ENCODE measurements at regions not wholly inside any gene's neighbourhood (a gene's known extent, or its start where the extent isn't known, plus 50 kb on each side); places are given as distances from the start of the nearest gene placed in this dataset.

DNA sequence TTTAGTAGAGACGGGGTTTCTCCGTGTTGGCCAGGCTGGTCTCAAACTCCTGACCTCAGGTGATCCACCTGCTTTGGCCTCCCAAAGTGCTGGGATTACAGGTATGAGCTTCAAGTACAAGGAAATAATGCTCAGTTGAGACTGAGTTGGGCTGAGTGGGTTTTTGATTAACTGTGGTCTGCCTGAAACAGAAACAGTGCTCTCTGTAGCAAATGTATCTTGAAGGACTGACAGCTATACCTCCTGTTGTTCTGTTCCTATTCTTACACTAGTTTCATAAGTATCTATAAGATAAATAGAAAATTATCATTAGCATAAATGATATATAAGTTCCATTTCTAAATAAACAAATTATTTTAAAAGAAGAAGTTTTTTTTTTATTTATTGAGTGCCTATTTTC, 142.8 kb upstream of the PTPRK start:
- FAIRE-seq: no peak

- no peak for FAIRE-seq
Observed at GRCh38 chr6:128659878-128660622, 139.7 kb upstream of the PTPRK start.

GRCh38 chr6:128659276-128659675, 138.9 kb upstream of the PTPRK start:
- no peak for FAIRE-seq

GRCh38 chr6:128657181-128657580, 136.8 kb upstream of the PTPRK start:
- FAIRE-seq: no peak

DNA sequence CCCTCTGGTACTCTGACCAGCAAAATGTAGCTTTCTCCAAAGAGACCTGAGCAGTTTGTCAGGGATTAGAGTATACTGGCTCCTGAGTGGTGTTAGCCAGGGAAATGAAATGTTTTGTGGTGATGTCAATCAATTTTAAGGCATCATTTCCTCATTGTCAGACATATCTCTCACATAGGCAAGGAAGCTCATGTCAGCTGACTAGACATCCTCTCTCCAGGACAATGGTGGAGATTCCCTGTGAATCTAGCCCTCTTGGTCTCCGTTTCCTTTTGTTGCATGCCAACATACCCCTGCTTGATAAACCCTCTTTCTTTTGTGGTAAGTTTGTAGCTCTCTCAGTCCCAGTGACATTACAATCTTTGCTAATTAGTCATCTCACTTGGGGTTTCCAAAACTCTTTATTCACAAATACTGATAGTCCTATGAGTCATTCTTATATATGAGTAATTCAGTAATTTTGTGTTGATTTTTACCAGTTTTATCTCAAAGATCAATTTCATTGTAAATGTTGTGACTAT, 135.6 kb upstream of the PTPRK start:
- FAIRE-seq: peak; percentile 83

GRCh38 chr6:128648022-128648598, 127.7 kb upstream of the PTPRK start:
- no peak for FAIRE-seq

GRCh38 chr6:128642132-128642531, 121.7 kb upstream of the PTPRK start:
- FAIRE-seq: no peak

- no peak for FAIRE-seq
Observed at GRCh38 chr6:128641703-128642102, 121.3 kb upstream of the PTPRK start.

- FAIRE-seq: no peak
Observed at GRCh38 chr6:128638817-128639216, 118.4 kb upstream of the PTPRK start.

DNA sequence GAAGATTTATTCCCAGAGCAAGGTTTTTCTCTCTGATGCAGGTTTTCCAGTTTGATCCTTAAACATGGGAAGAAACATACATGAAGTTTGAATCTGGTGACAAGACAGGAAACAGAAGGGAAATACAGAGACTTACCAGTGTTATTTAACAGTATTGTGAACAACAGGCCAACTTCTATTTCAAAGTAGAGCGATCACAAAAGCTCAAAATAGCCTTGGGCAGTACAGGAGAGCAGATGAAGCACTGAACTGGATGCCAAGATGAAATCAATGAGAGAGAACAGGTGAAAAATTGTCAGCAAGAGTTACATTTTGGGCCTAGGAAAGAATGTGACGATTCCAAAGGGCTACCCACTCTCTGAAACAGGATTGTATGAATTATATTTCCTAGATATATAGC, 114.8 kb upstream of the PTPRK start:
- FAIRE-seq: no peak

GRCh38 chr6:128632131-128632530, 111.7 kb upstream of the PTPRK start:
- FAIRE-seq: no peak

GRCh38 chr6:128631031-128631430, 110.6 kb upstream of the PTPRK start:
- no peak for FAIRE-seq

- FAIRE-seq: no peak
Observed at GRCh38 chr6:128630213-128630612, 109.8 kb upstream of the PTPRK start.

- no peak for FAIRE-seq
Observed at GRCh38 chr6:128617285-128617684, 96.9 kb upstream of the PTPRK start.

DNA sequence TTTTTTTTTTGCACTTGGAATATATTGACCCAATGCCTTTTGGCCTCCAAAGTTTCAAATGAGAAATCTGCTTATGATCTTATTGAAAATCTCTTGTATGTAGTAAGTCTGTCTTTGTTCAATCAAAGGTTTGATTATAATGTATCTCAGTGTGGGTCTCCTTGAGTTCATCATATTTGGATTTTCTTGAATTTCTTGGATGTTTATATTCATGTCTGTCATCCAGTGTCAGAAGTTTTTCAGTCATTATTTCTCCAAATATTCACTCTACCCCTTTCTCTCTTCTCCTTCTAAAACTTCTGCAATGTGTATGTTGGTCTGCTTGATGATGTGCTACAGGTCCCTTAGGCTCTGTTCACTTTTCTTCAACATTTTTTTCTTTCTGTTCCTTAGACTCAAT, 95.9 kb upstream of the PTPRK start:
- no peak for FAIRE-seq

GRCh38 chr6:128606611-128607010, 86.2 kb upstream of the PTPRK start:
- no peak for FAIRE-seq

GRCh38 chr6:128605961-128606360, 85.6 kb upstream of the PTPRK start:
- FAIRE-seq: peak; percentile 78

- peak; percentile 98 for FAIRE-seq
Observed at GRCh38 chr6:128601060-128601459, 80.7 kb upstream of the PTPRK start.

- peak; percentile 38 for FAIRE-seq
Observed at GRCh38 chr6:128600397-128600951, 80.1 kb upstream of the PTPRK start.

GRCh38 chr6:128599036-128599435, 78.6 kb upstream of the PTPRK start:
- peak; percentile 56 for FAIRE-seq

- no peak for FAIRE-seq
Observed at GRCh38 chr6:128598571-128598970, 78.2 kb upstream of the PTPRK start.

DNA sequence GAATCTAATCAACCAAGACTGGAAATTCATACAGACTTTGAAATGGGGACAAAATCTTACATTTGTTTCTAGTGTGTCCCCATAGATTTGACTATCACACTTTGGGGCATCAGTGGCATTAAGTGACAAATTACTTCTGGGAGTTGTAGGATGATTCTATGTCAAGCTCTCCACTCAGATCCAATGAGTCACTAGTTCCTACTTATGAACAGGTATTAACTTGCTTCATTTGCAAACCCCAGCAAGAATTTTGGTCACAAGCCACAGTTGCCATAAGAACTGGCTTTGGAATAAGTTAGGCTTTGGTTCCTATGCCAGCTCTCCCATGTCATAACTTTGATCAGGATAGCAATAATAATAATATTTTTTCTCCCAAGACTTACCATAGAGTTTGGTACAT, 77.6 kb upstream of the PTPRK start:
- FAIRE-seq: no peak

GRCh38 chr6:128597004-128597403, 76.6 kb upstream of the PTPRK start:
- FAIRE-seq: no peak

DNA sequence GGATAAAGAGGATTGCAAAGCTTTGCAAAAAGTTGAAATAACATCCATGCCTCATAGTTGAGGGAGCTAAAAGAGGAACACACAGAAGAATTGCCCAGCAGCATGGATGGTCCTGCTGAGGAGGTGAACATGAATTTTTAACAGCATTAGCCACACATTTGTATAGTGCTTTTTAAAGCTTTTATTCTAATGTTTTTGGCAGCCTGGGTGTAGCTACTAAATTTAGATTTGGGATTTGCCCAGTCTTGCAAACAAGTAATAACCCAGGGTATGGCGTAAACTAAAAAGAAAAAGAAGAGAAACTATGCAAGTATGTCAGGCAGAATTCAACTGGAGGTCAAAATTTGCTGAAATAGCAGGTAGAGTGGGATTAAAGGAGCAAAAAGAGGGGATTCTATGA, 75.1 kb upstream of the PTPRK start:
- FAIRE-seq: no peak
